Loucy (cell line): ENCODE measurements at regions not wholly inside any gene's neighbourhood (a gene's known extent, or its start where the extent isn't known, plus 50 kb on each side); places are given as distances from the start of the nearest gene placed in this dataset.

ENCODE experiments used
- H2AFZ ChIP-seq: fragments of 200-600 bp; sonication (generic); 2 replicates; pipeline ENCODE4 v1.6.0; 2016; ENCODE audit warnings: antibody characterized with exemption, mild to moderate bottlenecking, low read length, moderate library complexity
- H3F3A ChIP-seq: fragments of 200-600 bp; 2 replicates; pipeline ENCODE4 v1.6.0; 2016; ENCODE audit warnings: antibody characterized with exemption, low read depth, mild to moderate bottlenecking
- H3K27me3 ChIP-seq: fragments of 200-600 bp; sonication (generic); 2 replicates; pipeline ENCODE4 v1.6.1; 2014; ENCODE audit warnings: low read length, mild to moderate bottlenecking; ENCODE audit not compliant: insufficient read depth, poor library complexity, severe bottlenecking
- H3K36me3 ChIP-seq: fragments of 200-600 bp; sonication (generic); 2 replicates; pipeline ENCODE4 v1.6.1; 2016; ENCODE audit warnings: low read length; ENCODE audit not compliant: insufficient read depth
- H3K4me1 ChIP-seq: fragments of 200-600 bp; sonication (generic); 2 replicates; pipeline ENCODE4 v1.5.1; 2014; ENCODE audit warnings: low read length, mild to moderate bottlenecking; ENCODE audit not compliant: insufficient read depth, poor library complexity, severe bottlenecking
- H3K4me2 ChIP-seq: fragments of 200-600 bp; sonication (generic); 2 replicates; pipeline ENCODE4 v1.6.0; 2014; ENCODE audit warnings: antibody characterized with exemption, low read length, low read depth, mild to moderate bottlenecking; ENCODE audit not compliant: poor library complexity, severe bottlenecking
- H3K4me3 ChIP-seq: fragments of 200-600 bp; sonication (generic); 2 replicates; pipeline ENCODE4 v1.5.1; 2014; ENCODE audit warnings: low read length, mild to moderate bottlenecking, mixed read lengths; ENCODE audit not compliant: poor library complexity, severe bottlenecking
- H3K79me2 ChIP-seq: fragments of 200-600 bp; sonication (generic); 2 replicates; pipeline ENCODE4 v1.6.1; 2014; ENCODE audit warnings: low read length; ENCODE audit not compliant: insufficient read depth
- H3K9ac ChIP-seq: fragments of 200-600 bp; sonication (generic); 2 replicates; pipeline ENCODE4 v1.6.0; 2014; ENCODE audit warnings: mild to moderate bottlenecking, low read depth, low read length, moderate library complexity; ENCODE audit not compliant: poor library complexity, severe bottlenecking
- H3K9me2 ChIP-seq: fragments of 200-600 bp; sonication (generic); replicated peaks from 2 replicates; pipeline ENCODE4 v1.6.1; 2016; ENCODE audit warnings: low read depth, low read length, mixed read lengths
- H3K9me3 ChIP-seq: fragments of 200-600 bp; sonication (generic); 2 replicates; pipeline ENCODE4 v1.6.1; 2014; ENCODE audit warnings: mild to moderate bottlenecking, antibody characterized with exemption, low read length, low read depth; ENCODE audit not compliant: insufficient read depth
- H4K20me1 ChIP-seq: fragments of 200-600 bp; sonication (generic); 2 replicates; pipeline ENCODE4 v1.6.0; 2014; ENCODE audit warnings: antibody characterized with exemption, low read length, mild to moderate bottlenecking; ENCODE audit not compliant: insufficient read depth, poor library complexity, severe bottlenecking
- EZH2phosphoT487 ChIP-seq: fragments of 200-600 bp; IDR thresholded peaks from 2 replicates; pipeline ENCODE4 v1.6.1; 2018; ENCODE audit warnings: antibody characterized with exemption, mild to moderate bottlenecking, moderate library complexity, borderline replicate concordance
- TF ChIP-seq, protein P1 (sequence below): fragments of 200-600 bp; sonication (generic); conservative IDR thresholded peaks from 2 replicates; pipeline ENCODE4 v1.5.1; 2014; ENCODE audit warnings: mild to moderate bottlenecking, antibody characterized with exemption, low read length

- Histone ChIP-seq H3F3A (no peaks in the 10 kb centered on the region), H3K4me3 (no peak overlapping the region), H3K79me2 (no peaks in the 10 kb centered on the region), H3K4me2 (no peak overlapping the region), H2AFZ (no peak overlapping the region), H3K9me2 (no peaks in the 10 kb centered on the region), H3K9ac (no peak overlapping the region), H3K4me1 (no peaks in the 10 kb centered on the region), H3K9me3 (no peaks in the 10 kb centered on the region), H3K27me3 (no peaks in the 10 kb centered on the region), H3K36me3 (no peaks in the 10 kb centered on the region), H4K20me1 (no peaks in the 10 kb centered on the region)
- TF ChIP-seq, protein P1, sequence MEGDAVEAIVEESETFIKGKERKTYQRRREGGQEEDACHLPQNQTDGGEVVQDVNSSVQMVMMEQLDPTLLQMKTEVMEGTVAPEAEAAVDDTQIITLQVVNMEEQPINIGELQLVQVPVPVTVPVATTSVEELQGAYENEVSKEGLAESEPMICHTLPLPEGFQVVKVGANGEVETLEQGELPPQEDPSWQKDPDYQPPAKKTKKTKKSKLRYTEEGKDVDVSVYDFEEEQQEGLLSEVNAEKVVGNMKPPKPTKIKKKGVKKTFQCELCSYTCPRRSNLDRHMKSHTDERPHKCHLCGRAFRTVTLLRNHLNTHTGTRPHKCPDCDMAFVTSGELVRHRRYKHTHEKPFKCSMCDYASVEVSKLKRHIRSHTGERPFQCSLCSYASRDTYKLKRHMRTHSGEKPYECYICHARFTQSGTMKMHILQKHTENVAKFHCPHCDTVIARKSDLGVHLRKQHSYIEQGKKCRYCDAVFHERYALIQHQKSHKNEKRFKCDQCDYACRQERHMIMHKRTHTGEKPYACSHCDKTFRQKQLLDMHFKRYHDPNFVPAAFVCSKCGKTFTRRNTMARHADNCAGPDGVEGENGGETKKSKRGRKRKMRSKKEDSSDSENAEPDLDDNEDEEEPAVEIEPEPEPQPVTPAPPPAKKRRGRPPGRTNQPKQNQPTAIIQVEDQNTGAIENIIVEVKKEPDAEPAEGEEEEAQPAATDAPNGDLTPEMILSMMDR: no peak
- no peak for TF ChIP-seq EZH2phosphoT487
Observed at GRCh38 chr4:183026701-183027100, 72.4 kb upstream of the WWC2 start.

GRCh38 chr4:183022617-183023016, 76.4 kb upstream of the WWC2 start:
- Histone ChIP-seq H3K36me3 (no peaks in the 10 kb centered on the region), H3K9ac (no peak overlapping the region), H3K9me3 (no peaks in the 10 kb centered on the region), H3K4me2 (no peak overlapping the region), H2AFZ (no peak overlapping the region), H3K9me2 (no peaks in the 10 kb centered on the region), H3K4me1 (no peaks in the 10 kb centered on the region), H3K4me3 (no peak overlapping the region), H3K79me2 (no peaks in the 10 kb centered on the region), H4K20me1 (no peaks in the 10 kb centered on the region), H3F3A (no peaks in the 10 kb centered on the region), H3K27me3 (no peaks in the 10 kb centered on the region)
- TF ChIP-seq, protein P1: no peak
- TF ChIP-seq EZH2phosphoT487: no peak

- Histone ChIP-seq H3K9ac (no peak overlapping the region), H3K27me3 (no peaks in the 10 kb centered on the region), H4K20me1 (no peaks in the 10 kb centered on the region), H3K4me3 (no peak overlapping the region), H3K4me1 (no peaks in the 10 kb centered on the region), H3K4me2 (no peak overlapping the region), H2AFZ (no peak overlapping the region), H3K9me3 (no peaks in the 10 kb centered on the region; the same call in 1 of the 2 replicates), H3K36me3 (no peaks in the 10 kb centered on the region), H3F3A (no peaks in the 10 kb centered on the region), H3K9me2 (no peaks in the 10 kb centered on the region), H3K79me2 (no peaks in the 10 kb centered on the region)
- TF ChIP-seq EZH2phosphoT487: no peak
- TF ChIP-seq, protein P1: no peak
Observed at GRCh38 chr4:183017962-183018361, 81.1 kb upstream of the WWC2 start.
